HepG2 (cell line): ENCODE measurements at regions not wholly inside any gene's neighbourhood (a gene's known extent, or its start where the extent isn't known, plus 50 kb on each side); places are given as distances from the start of the nearest gene placed in this dataset.

Experiments used
- ATAC-seq: fragments of 200-7000 bp; cut with Tn5 transposase; 3 replicates; pipeline ENCODE4 v1.9.1; 2020; ENCODE audit warnings: mild to moderate bottlenecking, moderate library complexity
- BruUV-seq: library from RNA; stranded (reverse); fragments of 400-500 nt; replicated peaks from 2 replicates; lab custom pipeline; 2021; lab: Mats Ljungman, UMichigan
- CTCF ChIA-PET: fragments of 300-600 bp; formaldehyde crosslinking; extraction: SDS; loops from one replicate; lab custom pipeline; 2021; ENCODE audit warnings: low total read pairs, inconsistent platforms, low intra/inter-chr PET ratio; lab: Yijun Ruan, JAX
- POLR2A ChIA-PET: fragments of 350-600 bp; sonication (Branson Sonifier 250); formaldehyde crosslinking; loops from one replicate; lab custom pipeline; 2020; ENCODE audit warnings: antibody characterized with exemption, inconsistent platforms; lab: Yijun Ruan, JAX
- DNase-seq: peaks from one replicate; pipeline ENCODE4 v3.0.0-alpha.2; 2015; ENCODE audit warnings: low spot score
- FAIRE-seq: peaks from 3 replicates; lab custom pipeline; 2011; peaks lifted over from hg19 to GRCh38; lab: Jason Lieb, UNC
- H2AFZ ChIP-seq: one replicate; pipeline ENCODE4 v1.6.1; 2011; ENCODE audit warnings: low read length, inconsistent platforms
- H3K27ac ChIP-seq: fragments of 300-600 bp; 3 replicates; pipeline ENCODE4 v1.8.0; 2011; ENCODE audit warnings: mixed run types, mild to moderate bottlenecking, mixed read lengths, low read length, inconsistent platforms; ENCODE audit not compliant: insufficient read depth; ENCODE audit errors: extremely low read length
- H3K27me3 ChIP-seq, 2 experiments: fragments of 200-600 bp in 1 of 2; 2 replicates in 1 of 2; 3 replicates in 1 of 2; pipeline versions ENCODE4 v1.6.0 to v1.8.0; 2011; ENCODE audit warnings: low read length in 2 of 2, mild to moderate bottlenecking in 2 of 2, moderate library complexity in 2 of 2, inconsistent platforms in 1 of 2; ENCODE audit not compliant: insufficient read depth in 2 of 2, control insufficient read depth in 1 of 2
- H3K36me3 ChIP-seq, 2 experiments: fragments of 200-600 bp in 1 of 2; replicated peaks in 1 of 2; 2 replicates in 1 of 2; 3 replicates in 1 of 2; pipeline versions ENCODE4 v1.5.1 to v1.8.0; 2011; ENCODE audit warnings: low read length in 2 of 2, inconsistent platforms in 1 of 2; ENCODE audit not compliant: insufficient read depth in 2 of 2, control insufficient read depth in 1 of 2
- H3K4me1 ChIP-seq: 2 replicates; pipeline ENCODE4 v1.5.1; 2012; ENCODE audit warnings: low read length, inconsistent platforms; ENCODE audit not compliant: insufficient read depth
- H3K4me2 ChIP-seq: 2 replicates; pipeline ENCODE4 v1.6.0; 2011; ENCODE audit warnings: low read depth, low read length, inconsistent platforms
- H3K4me3 ChIP-seq, 3 experiments: fragments of 200-600 bp in 1 of 3; sonication (generic), shearing (Covaris generic) in 1 of 3; replicated peaks in 1 of 3; 2 replicates each; pipeline ENCODE4 v1.5.1; 2011 to 2016; ENCODE audit warnings: low read length in 3 of 3, inconsistent platforms in 2 of 3, low read depth in 2 of 3, mild to moderate bottlenecking in 2 of 3, control low read depth in 1 of 3, mixed read lengths in 1 of 3; ENCODE audit not compliant: insufficient read depth in 1 of 3
- H3K79me2 ChIP-seq: one replicate; pipeline ENCODE4 v1.6.1; 2011; ENCODE audit warnings: low read length, inconsistent platforms; ENCODE audit not compliant: insufficient read depth
- H3K9ac ChIP-seq: 2 replicates; pipeline ENCODE4 v1.6.0; 2011; ENCODE audit warnings: mild to moderate bottlenecking, low read depth, low read length, inconsistent platforms; ENCODE audit not compliant: insufficient read depth
- H3K9me3 ChIP-seq: 2 replicates; pipeline ENCODE4 v1.5.1; 2012; ENCODE audit warnings: mild to moderate bottlenecking, low read length
- H4K20me1 ChIP-seq: 2 replicates; pipeline ENCODE4 v1.6.0; 2011; ENCODE audit warnings: inconsistent platforms, mild to moderate bottlenecking, low read length, moderate library complexity; ENCODE audit not compliant: insufficient read depth
- CBX5 ChIP-seq: sonication (generic); formaldehyde crosslinking; IDR thresholded peaks from 2 replicates; pipeline ENCODE4 v1.4.0; 2020; ENCODE audit warnings: missing genetic modification reagents, borderline replicate concordance
- FOXA1 ChIP-seq, 2 experiments: fragments of 450-650 bp in 1 of 2; sonication (generic) in 1 of 2; formaldehyde crosslinking in 1 of 2; IDR thresholded peaks; 2 replicates each; pipeline versions ENCODE4 v1.4.0 to v1.6.1; 2016 to 2020; ENCODE audit warnings: missing genetic modification reagents in 1 of 2
- NBN ChIP-seq: fragments of 450-650 bp; conservative IDR thresholded peaks from 2 replicates; pipeline ENCODE4 v1.6.1; 2017
- NR2C2 ChIP-seq: sonication (generic); formaldehyde crosslinking; IDR thresholded peaks from 2 replicates; pipeline ENCODE4 v1.4.0; 2020; ENCODE audit warnings: missing genetic modification reagents, mild to moderate bottlenecking, moderate library complexity, borderline replicate concordance
- SMAD3 ChIP-seq: sonication (generic); formaldehyde crosslinking; IDR thresholded peaks from 2 replicates; pipeline ENCODE4 v1.4.0; 2020; ENCODE audit warnings: missing genetic modification reagents
- SSRP1 ChIP-seq: IDR thresholded peaks from 2 replicates; pipeline ENCODE4 v1.6.1; 2016; ENCODE audit warnings: control low read depth
- ZNF235 ChIP-seq: sonication (generic); formaldehyde crosslinking; IDR thresholded peaks from 2 replicates; pipeline ENCODE4 v1.8.1; 2023; ENCODE audit warnings: mild to moderate bottlenecking, missing genetic modification reagents, borderline replicate concordance
- ZNF260 ChIP-seq: sonication (generic); formaldehyde crosslinking; IDR thresholded peaks from 2 replicates; pipeline ENCODE4 v1.4.0; 2020; ENCODE audit warnings: missing genetic modification reagents, low read depth, mild to moderate bottlenecking, borderline replicate concordance
- ZNF549 ChIP-seq: sonication (generic); formaldehyde crosslinking; IDR thresholded peaks from 2 replicates; pipeline ENCODE4 v1.5.0; 2020; ENCODE audit warnings: missing genetic modification reagents
- ZNF878 ChIP-seq: sonication (generic); formaldehyde crosslinking; IDR thresholded peaks from 2 replicates; pipeline ENCODE4 v1.8.1; 2023; ENCODE audit warnings: mild to moderate bottlenecking, missing genetic modification reagents, moderate library complexity
- WGBS: methylation state at CpG from one replicate; pipeline ENCODE4 v1.1.6; 2017; ENCODE audit warnings: low lambda C conversion rate; 5-methylcytosine and 5-hydroxymethylcytosine counted together
- in situ Hi-C: cut with HindIII; loops from 2 replicates; pipeline ENCODE4 v1.10.0; 2017; ENCODE audit warnings: low pct_unique_long_range_greater_than_20kb; ENCODE audit not compliant: extremely low pct_ligation_motif_present
- intact Hi-C: fragments of 100-400 bp; cut with micrococcal nuclease; formaldehyde crosslinking; loops from one replicate; pipeline ENCODE4 v1.10.0; 2022; ENCODE audit not compliant: unreplicated experiment
- TF ChIP-seq, protein P1 (sequence below): conservative IDR thresholded peaks from 2 replicates; pipeline ENCODE4 v1.6.1; 2018; ENCODE audit warnings: missing genetic modification reagents
- TF ChIP-seq, protein P2 (sequence below): sonication (generic); formaldehyde crosslinking; IDR thresholded peaks from 2 replicates; pipeline ENCODE4 v1.8.1; 2023; ENCODE audit warnings: mild to moderate bottlenecking, missing genetic modification reagents, borderline replicate concordance
- TF ChIP-seq, protein P3 (sequence below): sonication (generic); formaldehyde crosslinking; IDR thresholded peaks from 2 replicates; pipeline ENCODE4 v1.4.0; 2020; ENCODE audit warnings: mild to moderate bottlenecking, missing genetic modification reagents
- TF ChIP-seq, protein P4 (sequence below): sonication (generic); formaldehyde crosslinking; IDR thresholded peaks from 2 replicates; pipeline ENCODE4 v1.4.0; 2020; ENCODE audit warnings: missing genetic modification reagents, borderline replicate concordance

DNA sequence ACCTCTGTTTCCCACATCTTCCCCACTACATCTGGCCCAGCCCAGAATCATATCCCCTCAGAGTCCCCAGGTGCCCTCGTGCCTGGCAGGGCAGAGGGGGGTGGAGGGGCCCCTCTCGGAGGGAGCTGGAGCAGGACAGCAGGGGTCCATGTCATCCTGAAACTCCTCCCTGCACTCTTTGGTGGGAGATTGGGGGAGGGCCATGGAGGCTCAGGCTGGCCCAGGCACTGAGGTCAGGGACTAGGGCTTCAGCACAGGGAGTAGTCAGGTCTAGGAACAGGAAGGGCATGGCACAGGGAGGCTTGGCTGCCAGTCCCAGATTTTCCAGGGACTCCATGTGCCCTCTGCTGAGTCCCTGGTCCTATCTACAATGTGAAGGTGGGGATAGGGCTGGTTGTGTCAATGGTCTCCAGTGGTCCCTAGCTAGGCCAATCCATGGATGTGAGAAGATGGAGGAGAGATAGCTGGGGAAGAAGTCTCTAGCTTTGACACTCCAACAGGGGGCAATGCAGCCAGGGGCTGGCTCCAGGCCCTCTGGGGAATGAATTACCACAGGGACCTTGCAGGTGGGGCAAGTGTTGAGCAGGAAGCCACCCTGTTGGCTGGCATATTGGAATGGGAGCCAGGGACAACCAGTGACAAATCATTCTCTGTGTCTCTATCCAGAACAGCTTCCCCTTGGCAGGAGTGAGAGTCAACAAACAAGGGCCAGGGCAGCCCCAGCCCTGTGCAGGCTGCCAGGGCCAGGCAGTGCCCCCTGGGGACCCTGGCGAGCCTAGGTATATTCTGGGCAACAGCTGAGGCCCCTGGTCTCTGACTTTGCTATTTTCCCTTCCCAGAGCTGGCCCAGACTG lies 154.4 kb downstream of the EFNB1 start:
- Histone ChIP-seq H3K36me3 (no peaks in the 10 kb centered on the region), H3K9ac (no peak overlapping the region), H3K9me3 (no peaks in the 10 kb centered on the region), H4K20me1 (no peaks in the 10 kb centered on the region), H3K4me1 (no peaks in the 10 kb centered on the region), H3K79me2 (no peaks in the 10 kb centered on the region), H3K27me3 (no peaks in the 10 kb centered on the region), H3K27ac (no peak overlapping the region), H3K4me3 (no peak overlapping the region), H2AFZ (no peak overlapping the region), H3K4me2 (no peak overlapping the region)
- ChIA-PET CTCF (no interaction called here), POLR2A (no interaction called here)
- in situ Hi-C loops (no loop called here), intact Hi-C loops (no loop called here)
- ATAC-seq (no peak), DNase-seq (no peak), FAIRE-seq (no peak)
- WGBS: 8% methylated on average over 2 of the region's 3 CpGs
- no TSS peak for BruUV-seq
- TF ChIP-seq NR2C2 (CRISPR knock-in tag) (no peak), ZNF260 (no peak), NBN (no peak), ZNF878 (CRISPR knock-in tag) (no peak), FOXA1 (IDR thresholded peaks at IDR 0.05) (no peak), FOXA1 (CRISPR knock-in tag; IDR thresholded peaks at IDR 0.05) (no peak), SMAD3 (CRISPR knock-in tag) (no peak), SSRP1 (CRISPR knock-in tag) (no peak), ZNF235 (no peak), CBX5 (CRISPR knock-in tag) (no peak), ZNF549 (CRISPR knock-in tag) (no peak)
- TF ChIP-seq, protein P1, sequence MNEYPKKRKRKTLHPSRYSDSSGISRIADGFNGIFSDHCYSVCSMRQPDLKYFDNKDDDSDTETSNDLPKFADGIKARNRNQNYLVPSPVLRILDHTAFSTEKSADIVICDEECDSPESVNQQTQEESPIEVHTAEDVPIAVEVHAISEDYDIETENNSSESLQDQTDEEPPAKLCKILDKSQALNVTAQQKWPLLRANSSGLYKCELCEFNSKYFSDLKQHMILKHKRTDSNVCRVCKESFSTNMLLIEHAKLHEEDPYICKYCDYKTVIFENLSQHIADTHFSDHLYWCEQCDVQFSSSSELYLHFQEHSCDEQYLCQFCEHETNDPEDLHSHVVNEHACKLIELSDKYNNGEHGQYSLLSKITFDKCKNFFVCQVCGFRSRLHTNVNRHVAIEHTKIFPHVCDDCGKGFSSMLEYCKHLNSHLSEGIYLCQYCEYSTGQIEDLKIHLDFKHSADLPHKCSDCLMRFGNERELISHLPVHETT (CRISPR knock-in tag): no peak
- TF ChIP-seq, protein P2, sequence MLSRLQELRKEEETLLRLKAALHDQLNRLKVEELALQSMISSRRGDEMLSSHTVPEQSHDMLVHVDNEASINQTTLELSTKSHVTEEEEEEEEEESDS (CRISPR knock-in tag): no peak
- TF ChIP-seq, protein P3, sequence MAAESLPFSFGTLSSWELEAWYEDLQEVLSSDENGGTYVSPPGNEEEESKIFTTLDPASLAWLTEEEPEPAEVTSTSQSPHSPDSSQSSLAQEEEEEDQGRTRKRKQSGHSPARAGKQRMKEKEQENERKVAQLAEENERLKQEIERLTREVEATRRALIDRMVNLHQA (CRISPR knock-in tag): no peak
- TF ChIP-seq, protein P4, sequence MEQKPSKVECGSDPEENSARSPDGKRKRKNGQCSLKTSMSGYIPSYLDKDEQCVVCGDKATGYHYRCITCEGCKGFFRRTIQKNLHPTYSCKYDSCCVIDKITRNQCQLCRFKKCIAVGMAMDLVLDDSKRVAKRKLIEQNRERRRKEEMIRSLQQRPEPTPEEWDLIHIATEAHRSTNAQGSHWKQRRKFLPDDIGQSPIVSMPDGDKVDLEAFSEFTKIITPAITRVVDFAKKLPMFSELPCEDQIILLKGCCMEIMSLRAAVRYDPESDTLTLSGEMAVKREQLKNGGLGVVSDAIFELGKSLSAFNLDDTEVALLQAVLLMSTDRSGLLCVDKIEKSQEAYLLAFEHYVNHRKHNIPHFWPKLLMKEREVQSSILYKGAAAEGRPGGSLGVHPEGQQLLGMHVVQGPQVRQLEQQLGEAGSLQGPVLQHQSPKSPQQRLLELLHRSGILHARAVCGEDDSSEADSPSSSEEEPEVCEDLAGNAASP (CRISPR knock-in tag): no peak
